ENCODE measurements at regions not wholly inside any gene's neighbourhood (a gene's known extent, or its start where the extent isn't known, plus 50 kb on each side); places are given as distances from the start of the nearest gene placed in this dataset.

GRCh38 chr2:106720026-106720425 lies 165.9 kb downstream of the ST6GAL2 start:
- no peak for DNase-seq

- DNase-seq: no peak
Observed at GRCh38 chr2:106724301-106724794, 161.6 kb downstream of the ST6GAL2 start.

- DNase-seq: no peak
Observed at GRCh38 chr2:106734165-106734564, 151.8 kb downstream of the ST6GAL2 start.

- no peak for DNase-seq
Observed at GRCh38 chr2:106735807-106736206, 150.2 kb downstream of the ST6GAL2 start.

- DNase-seq: no peak
Observed at GRCh38 chr2:106736221-106736620, 149.7 kb downstream of the ST6GAL2 start.

- DNase-seq: no peak
Observed at GRCh38 chr2:106745468-106745867, 140.5 kb downstream of the ST6GAL2 start.

- no peak for DNase-seq
Observed at GRCh38 chr2:106749823-106750222, 136.1 kb downstream of the ST6GAL2 start.

Measured in DMS53 (cell line).